IPS DF 6.9 (cell line): ENCODE measurements at regions not wholly inside any gene's neighbourhood (a gene's known extent, or its start where the extent isn't known, plus 50 kb on each side); places are given as distances from the start of the nearest gene placed in this dataset.

ENCODE experiments used
- DNase-seq: peaks from one replicate; pipeline ENCODE4 v3.0.0-alpha.2; 2013; ENCODE audit warnings: low read depth, low spot score
- H3K27ac ChIP-seq: one replicate; pipeline ENCODE4 v1.5.1; 2013; ENCODE audit warnings: low read length, control low read depth
- H3K27me3 ChIP-seq: 2 replicates; pipeline ENCODE4 v1.6.1; 2013; ENCODE audit warnings: mild to moderate bottlenecking, low read length; ENCODE audit not compliant: control insufficient read depth, insufficient read depth
- H3K36me3 ChIP-seq: 2 replicates; pipeline ENCODE4 v1.6.1; 2013; ENCODE audit warnings: low read length; ENCODE audit not compliant: control insufficient read depth, insufficient read depth
- H3K4me1 ChIP-seq: 2 replicates; pipeline ENCODE4 v1.6.1; 2013; ENCODE audit warnings: low read length; ENCODE audit not compliant: control insufficient read depth, insufficient read depth
- H3K4me3 ChIP-seq: 2 replicates; pipeline ENCODE4 v1.5.1; 2013; ENCODE audit warnings: mild to moderate bottlenecking, low read length
- H3K9me3 ChIP-seq: 2 replicates; pipeline ENCODE4 v1.6.1; 2013; ENCODE audit warnings: low read length, inconsistent platforms; ENCODE audit not compliant: control insufficient read depth, insufficient read depth
- WGBS: extraction: QIAGEN DNeasy Blood & Tissue Kit; methylation state at CpG from one replicate; pipeline ENCODE4 v1.1.7; 2013; ENCODE audit warnings: mixed read lengths, missing lambda C conversion rate; ENCODE audit not compliant: insufficient read length, insufficient coverage; 5-methylcytosine and 5-hydroxymethylcytosine counted together

GRCh38 chr22:46086577-46087335 is 63.6 kb upstream of the PPARA start:
- H3K27ac ChIP-seq = no peak overlapping the region
- DNase-seq = no peak
- peaks cover 4% of the 10 kb centered on the region; the same call in 1 of the 2 replicates for H3K4me1 ChIP-seq
- H3K4me3 ChIP-seq = no peak overlapping the region
- H3K9me3 ChIP-seq = no peaks in the 10 kb centered on the region
- no CpG with 5 or more reads among the region's 18 CpGs for WGBS
- H3K27me3 ChIP-seq = no peaks in the 10 kb centered on the region
- 0 out of 2 replicates have a peak, but pooled peaks cover 2% of the 10 kb centered on the region for H3K36me3 ChIP-seq

- Histone ChIP-seq H3K27me3 (no peaks in the 10 kb centered on the region), H3K9me3 (no peaks in the 10 kb centered on the region), H3K4me3 (no peak overlapping the region), H3K36me3 (0 out of 2 replicates have a peak, but pooled peaks cover 2% of the 10 kb centered on the region), H3K4me1 (peaks cover 4% of the 10 kb centered on the region; the same call in 1 of the 2 replicates), H3K27ac (no peak overlapping the region)
- no peak for DNase-seq
- no CpG with 5 or more reads among the region's 14 CpGs for WGBS
These were observed 63.0 kb upstream of the PPARA start for GRCh38 chr22:46087336-46087690.

DNA sequence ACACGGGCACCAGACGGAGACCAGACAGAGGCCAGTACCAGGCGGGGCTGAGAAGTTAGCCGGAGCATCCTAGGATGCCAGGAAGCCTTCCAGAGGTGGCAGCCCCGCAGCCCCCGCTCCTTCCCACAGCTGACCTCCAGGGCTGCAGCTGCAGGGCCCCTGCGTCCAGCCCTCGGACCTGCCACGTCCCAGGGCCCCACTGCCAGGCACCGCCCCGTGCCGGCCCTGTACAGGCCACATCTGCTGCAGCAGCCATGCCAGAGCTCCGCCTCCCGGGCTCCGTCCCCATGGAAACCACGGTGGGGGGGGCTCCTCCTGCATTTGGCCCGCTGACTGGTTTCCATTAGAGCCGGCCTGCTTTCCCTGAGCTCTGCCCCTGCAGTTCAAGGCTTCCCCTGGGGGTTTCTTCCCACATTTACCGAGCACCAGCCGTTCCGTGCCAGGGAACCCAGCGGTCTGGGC is 62.5 kb upstream of the PPARA start:
- DNase-seq = no peak
- H3K9me3 ChIP-seq = no peaks in the 10 kb centered on the region
- 0 out of 2 replicates have a peak, but pooled peaks cover 2% of the 10 kb centered on the region for H3K36me3 ChIP-seq
- no peaks in the 10 kb centered on the region for H3K27me3 ChIP-seq
- no peak overlapping the region for H3K4me3 ChIP-seq
- no CpG with 5 or more reads among the region's 22 CpGs for WGBS
- H3K4me1 ChIP-seq = peaks cover 4% of the 10 kb centered on the region; the same call in 1 of the 2 replicates
- H3K27ac ChIP-seq = no peak overlapping the region

GRCh38 chr22:46088541-46089311 is 61.6 kb upstream of the PPARA start:
- Histone ChIP-seq H3K9me3 (no peaks in the 10 kb centered on the region), H3K27ac (no peak overlapping the region), H3K36me3 (0 out of 2 replicates have a peak, but pooled peaks cover 2% of the 10 kb centered on the region), H3K27me3 (no peaks in the 10 kb centered on the region), H3K4me3 (no peak overlapping the region), H3K4me1 (peaks cover 4% of the 10 kb centered on the region; the same call in 1 of the 2 replicates)
- no peak for DNase-seq
- no CpG with 5 or more reads among the region's 25 CpGs for WGBS

DNA sequence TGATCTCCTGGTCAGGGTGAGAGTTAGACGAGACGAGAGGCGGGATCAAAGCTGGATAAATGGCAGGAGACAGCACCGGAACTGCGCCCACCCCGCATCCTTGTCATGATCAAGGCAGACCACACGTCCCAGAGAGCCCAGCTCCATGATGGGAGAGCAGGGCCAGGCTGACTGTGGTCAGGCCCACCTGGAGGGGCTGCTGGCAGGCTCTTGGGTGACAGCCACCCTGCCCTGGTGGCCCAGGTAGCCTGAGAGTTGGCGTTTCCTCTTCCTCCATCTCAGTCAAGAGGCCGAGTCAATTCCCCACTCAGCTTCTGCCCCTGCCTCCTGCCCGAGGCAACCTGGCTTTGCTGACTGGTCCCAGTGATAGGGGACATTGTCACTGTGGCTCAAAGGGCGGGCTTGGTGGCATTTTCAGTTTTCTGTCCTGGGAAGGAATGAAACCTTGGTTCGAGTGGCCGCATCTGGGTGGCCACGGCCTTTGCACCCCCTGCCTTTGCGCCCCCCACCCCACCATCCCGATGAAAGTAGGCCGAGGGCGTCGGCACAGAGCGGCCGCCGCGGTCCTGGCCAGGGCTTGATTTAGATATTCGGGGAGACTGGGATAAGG is 60.8 kb upstream of the PPARA start:
- H3K27ac ChIP-seq = no peak overlapping the region
- no peak for DNase-seq
- H3K27me3 ChIP-seq = no peaks in the 10 kb centered on the region
- no peaks in the 10 kb centered on the region for H3K9me3 ChIP-seq
- no peak overlapping the region for H3K4me3 ChIP-seq
- no CpG with 5 or more reads among the region's 24 CpGs for WGBS
- H3K36me3 ChIP-seq = 0 out of 2 replicates have a peak, but pooled peaks cover 2% of the 10 kb centered on the region
- H3K4me1 ChIP-seq = peaks cover 2% of the 10 kb centered on the region; the same call in 1 of the 2 replicates

DNA sequence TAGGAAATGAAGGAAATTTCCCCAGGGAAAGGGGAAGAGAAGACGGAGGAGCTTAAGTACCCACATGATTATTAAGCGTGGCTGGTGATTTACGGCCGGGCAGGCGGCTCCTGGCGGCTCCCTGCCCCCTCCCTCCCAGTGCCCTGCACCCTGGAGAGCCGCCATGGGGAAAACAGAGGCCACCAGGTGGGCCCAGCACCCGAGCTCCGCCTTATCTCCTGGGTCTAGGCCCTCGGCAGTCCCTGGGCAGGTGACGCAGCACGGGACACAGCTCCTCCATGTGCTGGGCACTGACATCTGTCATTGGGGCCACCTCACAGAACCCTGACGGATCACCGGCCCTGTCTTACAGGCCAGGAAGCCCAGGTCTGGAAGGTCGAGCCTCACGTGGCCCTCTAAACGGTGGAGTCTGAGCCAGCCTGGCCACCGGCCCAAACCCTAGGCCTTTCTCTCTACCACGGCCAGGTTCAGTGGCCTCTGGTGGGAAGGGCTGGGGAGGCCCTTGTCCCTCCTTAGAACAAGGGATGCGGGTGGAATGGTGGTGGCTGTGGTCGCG is 60.2 kb upstream of the PPARA start:
- Histone ChIP-seq H3K9me3 (no peaks in the 10 kb centered on the region), H3K4me1 (no peaks in the 10 kb centered on the region), H3K27me3 (no peaks in the 10 kb centered on the region), H3K36me3 (0 out of 2 replicates have a peak, but pooled peaks cover 2% of the 10 kb centered on the region), H3K27ac (no peak overlapping the region), H3K4me3 (no peak overlapping the region)
- WGBS = no CpG with 5 or more reads among the region's 22 CpGs
- DNase-seq = no peak

DNA sequence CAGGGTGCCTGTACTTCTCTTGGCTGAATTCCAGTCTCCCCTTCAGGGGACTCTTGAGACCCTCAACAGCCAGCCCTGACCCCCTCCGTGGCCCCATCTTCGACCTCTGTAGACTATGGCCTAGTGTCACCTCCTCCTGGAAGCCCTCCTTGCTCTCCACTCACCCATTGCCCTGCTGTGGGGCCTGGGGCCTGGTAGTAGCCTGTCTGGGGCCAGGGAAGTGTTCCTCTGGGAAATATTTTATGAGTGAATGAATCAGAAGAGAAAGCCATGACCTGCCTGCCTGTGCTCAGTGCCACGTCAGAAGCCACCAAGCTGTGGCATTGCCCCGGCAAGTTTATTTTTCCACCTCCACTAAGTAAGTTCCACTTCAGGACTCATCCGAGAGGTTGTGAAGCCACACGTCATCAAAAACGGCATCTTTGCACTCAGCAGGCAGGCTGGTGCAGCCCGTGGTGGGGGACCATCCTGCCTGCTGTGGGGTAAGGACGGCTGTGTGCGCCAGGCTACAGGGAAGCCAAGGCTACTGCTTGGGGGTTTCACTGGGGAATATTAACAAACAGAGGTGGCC is 59.6 kb upstream of the PPARA start:
- no CpG with 5 or more reads among the region's 10 CpGs for WGBS
- Histone ChIP-seq H3K36me3 (0 out of 2 replicates have a peak, but pooled peaks cover 2% of the 10 kb centered on the region), H3K4me1 (no peaks in the 10 kb centered on the region), H3K4me3 (no peak overlapping the region), H3K9me3 (no peaks in the 10 kb centered on the region), H3K27me3 (no peaks in the 10 kb centered on the region), H3K27ac (no peak overlapping the region)
- DNase-seq = no peak

DNA sequence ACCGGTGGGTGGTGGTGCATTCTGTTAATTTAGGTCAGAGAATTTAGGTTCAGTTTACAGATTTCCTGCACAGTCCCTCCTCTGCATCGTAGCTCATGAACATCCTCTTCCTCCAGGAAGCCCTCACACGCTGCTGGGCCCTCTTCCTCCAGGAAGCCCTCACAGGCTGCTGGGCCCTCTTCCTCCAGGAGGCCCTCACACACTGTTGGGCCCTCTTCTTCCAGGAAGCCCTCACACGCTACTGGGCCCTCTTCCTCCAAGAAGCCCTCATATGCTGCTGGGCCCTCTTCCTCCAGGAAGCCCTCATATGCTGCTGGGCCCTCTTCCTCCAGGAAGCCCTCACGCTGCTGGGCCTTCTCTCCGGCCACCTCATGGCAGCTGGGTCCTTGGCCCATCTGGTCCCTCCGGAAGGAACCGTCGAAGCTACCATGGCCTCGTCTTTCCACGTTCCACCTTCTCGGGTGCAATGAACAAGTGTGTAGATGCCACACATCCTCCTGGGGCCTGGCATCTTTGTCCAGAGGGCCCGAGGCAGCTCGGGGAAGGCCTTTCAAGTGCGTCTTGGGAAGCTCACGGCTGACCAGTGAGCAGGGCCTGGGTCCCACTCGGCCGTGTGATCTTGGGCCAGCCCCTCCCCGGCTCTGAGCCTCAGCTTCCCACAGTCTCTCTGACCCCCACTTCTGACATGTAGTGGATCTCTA is 58.9 kb upstream of the PPARA start:
- no peaks in the 10 kb centered on the region for H3K4me1 ChIP-seq
- DNase-seq = no peak
- H3K27ac ChIP-seq = no peak overlapping the region
- 0 out of 2 replicates have a peak, but pooled peaks cover 2% of the 10 kb centered on the region for H3K36me3 ChIP-seq
- WGBS = no CpG with 5 or more reads among the region's 19 CpGs
- no peaks in the 10 kb centered on the region for H3K9me3 ChIP-seq
- no peak overlapping the region for H3K4me3 ChIP-seq
- H3K27me3 ChIP-seq = no peaks in the 10 kb centered on the region

DNA sequence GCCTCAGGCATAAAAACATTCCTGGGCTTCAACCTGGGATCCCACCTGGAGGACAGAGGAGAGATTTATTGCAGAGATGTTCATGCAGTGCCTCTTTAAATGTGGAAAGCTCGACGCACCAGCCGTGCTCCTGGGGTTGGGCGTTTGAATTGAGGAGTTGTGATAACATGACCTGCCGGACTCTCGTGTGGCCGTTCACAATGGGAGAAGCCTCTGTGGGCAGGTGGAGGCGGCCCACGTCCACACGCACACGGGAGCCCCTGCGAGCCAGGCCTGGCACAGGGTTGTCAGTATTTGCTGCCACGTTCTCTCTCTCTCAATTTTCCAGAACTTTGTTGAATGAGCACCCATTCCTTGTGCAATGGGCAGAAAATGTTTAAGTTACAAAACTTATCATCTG is 58.3 kb upstream of the PPARA start:
- no peak overlapping the region for H3K27ac ChIP-seq
- no peak for DNase-seq

More for the DNA sequence above, 58.3 kb upstream of the PPARA start:
- WGBS = no CpG with 5 or more reads among the region's 13 CpGs
- Histone ChIP-seq H3K36me3 (0 out of 2 replicates have a peak, but pooled peaks cover 2% of the 10 kb centered on the region), H3K27me3 (no peaks in the 10 kb centered on the region), H3K4me3 (no peak overlapping the region), H3K9me3 (no peaks in the 10 kb centered on the region), H3K4me1 (no peaks in the 10 kb centered on the region)
